ENCODE measurements at regions not wholly inside any gene's neighbourhood (a gene's known extent, or its start where the extent isn't known, plus 50 kb on each side); places are given as distances from the start of the nearest gene placed in this dataset.

DNA sequence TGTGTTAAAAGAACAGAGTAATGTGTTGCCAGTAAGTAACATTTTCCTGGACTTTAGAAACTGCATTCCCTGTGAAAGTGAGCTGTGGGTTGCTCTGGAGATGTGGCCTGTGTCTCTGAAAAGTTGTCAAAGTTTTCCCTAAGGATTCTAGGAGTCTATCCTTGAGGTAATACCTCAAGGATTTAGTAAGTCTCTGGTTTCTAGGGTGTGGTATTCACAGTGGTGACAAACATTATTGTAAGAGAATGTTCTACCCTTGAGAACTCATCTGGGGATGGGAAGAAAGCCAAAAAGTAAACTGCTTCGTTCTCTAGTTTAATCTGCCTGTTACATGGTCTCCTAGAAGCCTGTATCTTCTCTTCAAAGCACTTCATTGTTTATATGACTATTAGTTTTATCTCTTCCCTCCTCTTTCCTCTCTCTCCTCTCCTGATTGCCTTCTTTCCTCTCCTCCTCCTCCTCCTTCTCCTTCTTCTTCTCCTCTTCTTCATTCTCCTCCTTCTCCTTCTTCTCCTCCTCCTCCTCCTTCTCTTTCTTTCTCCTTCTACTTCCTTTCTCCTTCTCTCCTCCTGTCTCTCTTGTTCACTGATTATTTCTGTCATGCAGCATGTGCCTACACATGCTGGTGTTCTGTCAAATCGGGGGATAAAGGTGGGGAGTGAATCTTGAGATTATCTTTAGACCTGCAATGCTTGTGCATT is 321.3 kb downstream of the PTTG2 start (continued):
- no peak for TF ChIP-seq ARID3B (CRISPR knock-in tag; IDR thresholded peaks at IDR 0.05; ENCODE audit: borderline replicate concordance)
- peak; percentile 52; the same call in 1 of the 2 replicates for TF ChIP-seq EHMT2 (IDR thresholded peaks at IDR 0.05)
- no peak for TF ChIP-seq RBM14 (IDR thresholded peaks at IDR 0.05; ENCODE audit: borderline replicate concordance, insufficient read depth, low read depth, low read length)
- peak; percentile 32 to 37; a peak in 1 of 4 replicates for TF ChIP-seq MNT (conservative IDR thresholded peaks at IDR 0.05)
- peak; percentile 92 for TF ChIP-seq LARP7 (IDR thresholded peaks at IDR 0.05)
- peak; percentile 27 for TF ChIP-seq ASH1L (IDR thresholded peaks at IDR 0.05; ENCODE audit: borderline replicate concordance, low read depth, partially characterized antibody)
- no peak for TF ChIP-seq EWSR1 (IDR thresholded peaks at IDR 0.05; ENCODE audit: borderline replicate concordance, low read depth, partially characterized antibody)
- 0 out of 2 replicates have a peak, but pooled peaks have one; percentile 30 for TF ChIP-seq DIDO1 (tag; IDR thresholded peaks at IDR 0.05; ENCODE audit: low read depth)
- no peak; the same call in 1 of the 2 replicates for TF ChIP-seq PKNOX1 (IDR thresholded peaks at IDR 0.05)
- no peak for TF ChIP-seq FUS (optimal IDR thresholded peaks at IDR 0.05; ENCODE audit: low read depth, low read length)
- 0 out of 2 replicates have a peak, but pooled peaks have one; percentile 24 for TF ChIP-seq NCOA1 (IDR thresholded peaks at IDR 0.05; ENCODE audit: low read depth)
- 0 out of 2 replicates have a peak, but pooled peaks have one; percentile 38 for TF ChIP-seq NBN (IDR thresholded peaks at IDR 0.05; ENCODE audit: low read depth)
- no peak for TF ChIP-seq CSDE1 (IDR thresholded peaks at IDR 0.05)
- no peak for TF ChIP-seq FOXK1 (CRISPR knock-in tag; IDR thresholded peaks at IDR 0.05; ENCODE audit: borderline replicate concordance)
- TF ChIP-seq CREM (IDR thresholded peaks at IDR 0.05; ENCODE audit: low read depth) = no peak
- peak; percentile 60 for TF ChIP-seq NCOR1 (IDR thresholded peaks at IDR 0.05)
- TF ChIP-seq DPF2 (IDR thresholded peaks at IDR 0.05) = peak; percentile 63
- TF ChIP-seq EZH2 (IDR thresholded peaks at IDR 0.05; ENCODE audit: borderline replicate concordance, low read depth, low read length) = no peak
- TF ChIP-seq ZFPM2 (CRISPR knock-in tag; IDR thresholded peaks at IDR 0.05) = no peak
- TF ChIP-seq ZNF217 (CRISPR knock-in tag; IDR thresholded peaks at IDR 0.05) = no peak
- TF ChIP-seq, protein P1, sequence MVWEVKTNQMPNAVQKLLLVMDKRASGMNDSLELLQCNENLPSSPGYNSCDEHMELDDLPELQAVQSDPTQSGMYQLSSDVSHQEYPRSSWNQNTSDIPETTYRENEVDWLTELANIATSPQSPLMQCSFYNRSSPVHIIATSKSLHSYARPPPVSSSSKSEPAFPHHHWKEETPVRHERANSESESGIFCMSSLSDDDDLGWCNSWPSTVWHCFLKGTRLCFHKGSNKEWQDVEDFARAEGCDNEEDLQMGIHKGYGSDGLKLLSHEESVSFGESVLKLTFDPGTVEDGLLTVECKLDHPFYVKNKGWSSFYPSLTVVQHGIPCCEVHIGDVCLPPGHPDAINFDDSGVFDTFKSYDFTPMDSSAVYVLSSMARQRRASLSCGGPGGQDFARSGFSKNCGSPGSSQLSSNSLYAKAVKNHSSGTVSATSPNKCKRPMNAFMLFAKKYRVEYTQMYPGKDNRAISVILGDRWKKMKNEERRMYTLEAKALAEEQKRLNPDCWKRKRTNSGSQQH (CRISPR knock-in tag; IDR thresholded peaks at IDR 0.05) = 0 out of 2 replicates have a peak, but pooled peaks have one; percentile 26
- no peak for TF ChIP-seq PHF21A (IDR thresholded peaks at IDR 0.05; ENCODE audit: borderline replicate concordance, low read depth)
- no peak for TF ChIP-seq ZNF707 (CRISPR knock-in tag; conservative IDR thresholded peaks at IDR 0.05)
- TF ChIP-seq RFX5 (IDR thresholded peaks at IDR 0.05; ENCODE audit: low read depth, low read length) = no peak
- no peak for TF ChIP-seq KAT7 (CRISPR knock-in tag; IDR thresholded peaks at IDR 0.05; ENCODE audit: borderline replicate concordance)

All from K562 (cell line).